K562 (cell line): ENCODE measurements at regions not wholly inside any gene's neighbourhood (a gene's known extent, or its start where the extent isn't known, plus 50 kb on each side); places are given as distances from the start of the nearest gene placed in this dataset.

Experiments
- ATAC-seq: fragments of 200-7000 bp; cut with Tn5 transposase; 3 replicates; pipeline ENCODE4 v1.9.1; 2020; ENCODE audit warnings: moderate library complexity
- BruUV-seq: library from RNA; stranded (reverse); fragments of 400-500 nt; replicated peaks from 2 replicates; lab custom pipeline; 2021; lab: Mats Ljungman, UMichigan
- CTCF ChIA-PET: fragments of 300-600 bp; formaldehyde crosslinking; extraction: SDS; loops from one replicate; lab custom pipeline; 2021; ENCODE audit warnings: low intra/inter-chr PET ratio; lab: Yijun Ruan, JAX
- POLR2A ChIA-PET: fragments of 300-600, 350-650 bp; sonication (Branson Sonifier 250); formaldehyde crosslinking; extraction: SDS; loops from one replicate; lab custom pipeline; 2021; ENCODE audit warnings: antibody characterized with exemption, inconsistent platforms; lab: Yijun Ruan, JAX
- DNase-seq, 4 experiments: peaks; one replicate each; pipeline versions ENCODE4 v3.0.0 to v3.0.0-alpha.2; 2011 to 2018; ENCODE audit warnings: low spot score in 3 of 4, mixed read lengths in 3 of 4; ENCODE audit errors: extremely low read depth in 1 of 4
- FAIRE-seq: peaks from 2 replicates; lab custom pipeline; 2011; peaks lifted over from hg19 to GRCh38; lab: Jason Lieb, UNC
- H2AFZ ChIP-seq: 2 replicates; pipeline ENCODE4 v1.6.0; 2011; ENCODE audit warnings: low read depth, low read length, control low read depth, inconsistent platforms
- H3K27ac ChIP-seq: fragments of 200-600 bp; 3 replicates; pipeline ENCODE4 v1.8.0; 2011; ENCODE audit warnings: low read depth, mild to moderate bottlenecking, control low read depth, inconsistent platforms, low read length, moderate library complexity, mixed read lengths; ENCODE audit errors: extremely low read depth
- H3K27me3 ChIP-seq, 2 experiments: fragments of 300-600 bp in 1 of 2; 2 replicates in 1 of 2; 3 replicates in 1 of 2; pipeline versions ENCODE4 v1.6.0 to v1.8.0; 2011; ENCODE audit warnings: inconsistent platforms in 2 of 2, low read length in 2 of 2, mild to moderate bottlenecking in 1 of 2, mixed read lengths in 1 of 2, moderate library complexity in 1 of 2; ENCODE audit not compliant: control insufficient read depth in 2 of 2, insufficient read depth in 2 of 2
- H3K36me3 ChIP-seq: fragments of 300-600 bp; 3 replicates; pipeline ENCODE4 v1.8.0; 2011; ENCODE audit warnings: mild to moderate bottlenecking, low read length, inconsistent platforms; ENCODE audit not compliant: control insufficient read depth, insufficient read depth
- H3K4me1 ChIP-seq, 2 experiments: fragments of 200-600 bp in 1 of 2; replicated peaks in 1 of 2; 2 replicates in 1 of 2; 3 replicates in 1 of 2; pipeline versions ENCODE4 v1.5.1 to v1.8.0; 2011; ENCODE audit warnings: inconsistent platforms in 2 of 2, low read length in 2 of 2, mild to moderate bottlenecking in 1 of 2, mixed read lengths in 1 of 2, moderate library complexity in 1 of 2; ENCODE audit not compliant: control insufficient read depth in 2 of 2, insufficient read depth in 2 of 2
- H3K4me2 ChIP-seq: 2 replicates; pipeline ENCODE4 v1.6.1; 2011; ENCODE audit warnings: low read length, control low read depth, inconsistent platforms, mixed read lengths; ENCODE audit not compliant: insufficient read depth
- H3K4me3 ChIP-seq: fragments of 200-600 bp; sonication (generic), shearing (Covaris generic); 2 replicates; pipeline ENCODE4 v1.5.1; 2016; ENCODE audit warnings: control low read depth, inconsistent platforms
- H3K79me2 ChIP-seq: fragments of 200-600 bp; 3 replicates; pipeline ENCODE4 v1.8.0; 2011; ENCODE audit warnings: low read length, inconsistent platforms; ENCODE audit not compliant: control insufficient read depth, insufficient read depth
- H3K9ac ChIP-seq, 2 experiments: 2 replicates each; pipeline versions ENCODE4 v1.6.0 to v1.6.1; 2011; ENCODE audit warnings: low read depth in 2 of 2, low read length in 2 of 2, control low read depth in 1 of 2, inconsistent platforms in 1 of 2, mild to moderate bottlenecking in 1 of 2, mixed read lengths in 1 of 2; ENCODE audit not compliant: insufficient read depth in 1 of 2
- H3K9me1 ChIP-seq: one replicate; pipeline ENCODE4 v1.6.0; 2011; ENCODE audit warnings: inconsistent platforms, mild to moderate bottlenecking, low read length, moderate library complexity; ENCODE audit not compliant: control insufficient read depth, insufficient read depth
- H3K9me3 ChIP-seq: replicated peaks from 2 replicates; pipeline ENCODE4 v1.5.1; 2011; ENCODE audit warnings: low read depth, low read length, inconsistent platforms; ENCODE audit not compliant: control insufficient read depth, insufficient read depth
- H4K20me1 ChIP-seq: replicated peaks from 2 replicates; pipeline ENCODE4 v1.6.1; 2011; ENCODE audit warnings: low read length, inconsistent platforms, mixed read lengths; ENCODE audit not compliant: control insufficient read depth, insufficient read depth
- CBX1 ChIP-seq: sonication (generic); IDR thresholded peaks from 2 replicates; pipeline ENCODE4 v1.6.1; 2016; ENCODE audit warnings: antibody characterized with exemption, low read depth, mild to moderate bottlenecking
- MAFG ChIP-seq: fragments of 450-650 bp; conservative IDR thresholded peaks from 2 replicates; pipeline ENCODE4 v1.6.1; 2016; ENCODE audit warnings: missing genetic modification characterization, missing compliant biosample characterization
- SMAD2 ChIP-seq: fragments of 150-350 bp; IDR thresholded peaks from 2 replicates; pipeline ENCODE4 v1.6.1; 2014; ENCODE audit warnings: low read depth, mild to moderate bottlenecking, low read length
- TCF7L2 ChIP-seq: fragments of 150-350 bp; IDR thresholded peaks from 2 replicates; pipeline ENCODE4 v1.6.1; 2016; ENCODE audit warnings: low read depth, mild to moderate bottlenecking, low read length, moderate library complexity
- YY1 ChIP-seq, 3 experiments: IDR thresholded peaks; 2 replicates each; pipeline ENCODE4 v1.6.1; 2011; ENCODE audit warnings: low read length in 2 of 3, mild to moderate bottlenecking in 2 of 3, moderate library complexity in 2 of 3, borderline replicate concordance in 1 of 3, control low read depth in 1 of 3, low read depth in 1 of 3; ENCODE audit not compliant: insufficient read depth in 3 of 3, insufficient replicate concordance in 2 of 3, control insufficient read depth in 1 of 3, insufficient read length in 1 of 3; ENCODE audit errors: extremely low read depth in 1 of 3
- ZNF57 ChIP-seq: fragments of 450-650 bp; formaldehyde crosslinking; IDR thresholded peaks from 2 replicates; pipeline ENCODE4 v1.4.0; 2020; ENCODE audit warnings: mild to moderate bottlenecking, moderate library complexity
- ZNF668 ChIP-seq: fragments of 250-450 bp; sonication (Bioruptor Pico); IDR thresholded peaks from 2 replicates; pipeline ENCODE4 v1.8.0; 2022; ENCODE audit warnings: mild to moderate bottlenecking, inconsistent platforms
- WGBS: fragments of 100-300 bp; shearing (Covaris generic); methylation state at CpG from one replicate; pipeline ENCODE4 v1.1.6; 2016; ENCODE audit warnings: low coverage, mixed read lengths; ENCODE audit not compliant: insufficient coverage; ENCODE audit errors: missing lambda C conversion rate; 5-methylcytosine and 5-hydroxymethylcytosine counted together
- in situ Hi-C: fragments of 300-500 bp; cut with MboI; formaldehyde crosslinking; loops from 4 replicates; pipeline ENCODE4 v1.15.0; 2018; ENCODE audit warnings: inconsistent platforms, mixed read lengths
- intact Hi-C: fragments of 100-400 bp; cut with micrococcal nuclease; formaldehyde crosslinking; loops from 2 replicates; pipeline ENCODE4 v1.14.2; 2022
- TF ChIP-seq, protein P1 (sequence below), 2 experiments: fragments of 450-650 bp in 1 of 2; sonication (generic) in 1 of 2; formaldehyde crosslinking; conservative IDR thresholded peaks; 2 replicates each; pipeline versions ENCODE4 v1.4.0 to v1.8.1; 2020 to 2022; ENCODE audit warnings: mild to moderate bottlenecking in 1 of 2, missing genetic modification reagents in 1 of 2
- TF ChIP-seq, protein P2 (sequence below): sonication (generic); formaldehyde crosslinking; IDR thresholded peaks from 2 replicates; pipeline ENCODE4 v1.8.0; 2022; ENCODE audit warnings: mild to moderate bottlenecking, missing genetic modification reagents
- TF ChIP-seq, protein P3 (sequence below): IDR thresholded peaks from 2 replicates; pipeline ENCODE4 v1.6.1; 2012; ENCODE audit warnings: low read depth, low read length, improper control_type of control experiment, borderline replicate concordance
- TF ChIP-seq, protein P4 (sequence below): fragments of 450-650 bp; IDR thresholded peaks from 2 replicates; pipeline ENCODE4 v1.6.1; 2018; ENCODE audit warnings: mild to moderate bottlenecking, low read depth; ENCODE audit not compliant: partially characterized antibody

DNA sequence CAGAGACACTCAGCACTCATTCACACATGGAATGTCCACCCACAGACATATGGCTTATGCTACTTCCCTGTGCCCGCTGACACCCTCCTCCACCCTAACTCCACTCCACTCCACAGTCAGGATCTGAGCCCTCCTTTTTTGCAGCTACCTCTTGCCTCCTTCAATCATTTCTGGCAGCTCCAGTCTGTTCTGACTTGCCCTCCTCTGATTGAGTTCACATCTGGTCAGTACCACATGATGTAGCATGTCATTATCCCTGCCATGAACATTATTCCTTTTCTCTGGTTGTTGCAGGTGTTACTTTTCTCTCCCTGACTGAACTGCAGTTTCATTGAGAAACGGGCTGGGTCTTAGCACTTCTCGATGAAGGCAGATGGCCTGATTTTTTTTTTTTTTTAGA lies 130.1 kb upstream of the EGR2 start:
- H3K27ac ChIP-seq: no peak overlapping the region
- H3K79me2 ChIP-seq: no peaks in the 10 kb centered on the region
- no peak overlapping the region for H2AFZ ChIP-seq
- ChIA-PET CTCF (no interaction called here), POLR2A (interaction anchor here (0.6 kb wide), 1 partner anchor 117 kb away, joined by 3 read pairs; no protein-coding TSS in a partner anchor)
- intact Hi-C loops (no loop called here), in situ Hi-C loops (no loop called here)
- no peaks in the 10 kb centered on the region for H3K9me1 ChIP-seq
- no peaks in the 10 kb centered on the region for H3K4me1 ChIP-seq
- FAIRE-seq (no peak), DNase-seq (no peak), ATAC-seq (no peak)
- H3K9ac ChIP-seq: no peak overlapping the region
- no peak overlapping the region for H3K4me3 ChIP-seq
- no peak overlapping the region for H3K4me2 ChIP-seq
- H4K20me1 ChIP-seq: no peaks in the 10 kb centered on the region
- no TSS peak for BruUV-seq
- TF ChIP-seq CBX1 (no peak), SMAD2 (no peak), TCF7L2 (no peak), MAFG (tag) (no peak), YY1 (IDR thresholded peaks at IDR 0.05; ENCODE audit: borderline replicate concordance in 1 of 3, control insufficient read depth in 1 of 3, extremely low read depth in 1 of 3, insufficient read depth in 3 of 3, insufficient read length in 1 of 3, insufficient replicate concordance in 2 of 3, low read depth in 1 of 3, low read length in 2 of 3) (no peak), ZNF57 (CRISPR knock-in tag) (no peak), ZNF668 (no peak)
- TF ChIP-seq, protein P1, sequence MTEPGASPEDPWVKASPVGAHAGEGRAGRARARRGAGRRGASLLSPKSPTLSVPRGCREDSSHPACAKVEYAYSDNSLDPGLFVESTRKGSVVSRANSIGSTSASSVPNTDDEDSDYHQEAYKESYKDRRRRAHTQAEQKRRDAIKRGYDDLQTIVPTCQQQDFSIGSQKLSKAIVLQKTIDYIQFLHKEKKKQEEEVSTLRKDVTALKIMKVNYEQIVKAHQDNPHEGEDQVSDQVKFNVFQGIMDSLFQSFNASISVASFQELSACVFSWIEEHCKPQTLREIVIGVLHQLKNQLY (CRISPR knock-in tag; conservative IDR thresholded peaks at IDR 0.05): no peak
- TF ChIP-seq, protein P2, sequence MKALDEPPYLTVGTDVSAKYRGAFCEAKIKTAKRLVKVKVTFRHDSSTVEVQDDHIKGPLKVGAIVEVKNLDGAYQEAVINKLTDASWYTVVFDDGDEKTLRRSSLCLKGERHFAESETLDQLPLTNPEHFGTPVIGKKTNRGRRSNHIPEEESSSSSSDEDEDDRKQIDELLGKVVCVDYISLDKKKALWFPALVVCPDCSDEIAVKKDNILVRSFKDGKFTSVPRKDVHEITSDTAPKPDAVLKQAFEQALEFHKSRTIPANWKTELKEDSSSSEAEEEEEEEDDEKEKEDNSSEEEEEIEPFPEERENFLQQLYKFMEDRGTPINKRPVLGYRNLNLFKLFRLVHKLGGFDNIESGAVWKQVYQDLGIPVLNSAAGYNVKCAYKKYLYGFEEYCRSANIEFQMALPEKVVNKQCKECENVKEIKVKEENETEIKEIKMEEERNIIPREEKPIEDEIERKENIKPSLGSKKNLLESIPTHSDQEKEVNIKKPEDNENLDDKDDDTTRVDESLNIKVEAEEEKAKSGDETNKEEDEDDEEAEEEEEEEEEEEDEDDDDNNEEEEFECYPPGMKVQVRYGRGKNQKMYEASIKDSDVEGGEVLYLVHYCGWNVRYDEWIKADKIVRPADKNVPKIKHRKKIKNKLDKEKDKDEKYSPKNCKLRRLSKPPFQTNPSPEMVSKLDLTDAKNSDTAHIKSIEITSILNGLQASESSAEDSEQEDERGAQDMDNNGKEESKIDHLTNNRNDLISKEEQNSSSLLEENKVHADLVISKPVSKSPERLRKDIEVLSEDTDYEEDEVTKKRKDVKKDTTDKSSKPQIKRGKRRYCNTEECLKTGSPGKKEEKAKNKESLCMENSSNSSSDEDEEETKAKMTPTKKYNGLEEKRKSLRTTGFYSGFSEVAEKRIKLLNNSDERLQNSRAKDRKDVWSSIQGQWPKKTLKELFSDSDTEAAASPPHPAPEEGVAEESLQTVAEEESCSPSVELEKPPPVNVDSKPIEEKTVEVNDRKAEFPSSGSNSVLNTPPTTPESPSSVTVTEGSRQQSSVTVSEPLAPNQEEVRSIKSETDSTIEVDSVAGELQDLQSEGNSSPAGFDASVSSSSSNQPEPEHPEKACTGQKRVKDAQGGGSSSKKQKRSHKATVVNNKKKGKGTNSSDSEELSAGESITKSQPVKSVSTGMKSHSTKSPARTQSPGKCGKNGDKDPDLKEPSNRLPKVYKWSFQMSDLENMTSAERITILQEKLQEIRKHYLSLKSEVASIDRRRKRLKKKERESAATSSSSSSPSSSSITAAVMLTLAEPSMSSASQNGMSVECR (CRISPR knock-in tag): no peak
- TF ChIP-seq, protein P3, sequence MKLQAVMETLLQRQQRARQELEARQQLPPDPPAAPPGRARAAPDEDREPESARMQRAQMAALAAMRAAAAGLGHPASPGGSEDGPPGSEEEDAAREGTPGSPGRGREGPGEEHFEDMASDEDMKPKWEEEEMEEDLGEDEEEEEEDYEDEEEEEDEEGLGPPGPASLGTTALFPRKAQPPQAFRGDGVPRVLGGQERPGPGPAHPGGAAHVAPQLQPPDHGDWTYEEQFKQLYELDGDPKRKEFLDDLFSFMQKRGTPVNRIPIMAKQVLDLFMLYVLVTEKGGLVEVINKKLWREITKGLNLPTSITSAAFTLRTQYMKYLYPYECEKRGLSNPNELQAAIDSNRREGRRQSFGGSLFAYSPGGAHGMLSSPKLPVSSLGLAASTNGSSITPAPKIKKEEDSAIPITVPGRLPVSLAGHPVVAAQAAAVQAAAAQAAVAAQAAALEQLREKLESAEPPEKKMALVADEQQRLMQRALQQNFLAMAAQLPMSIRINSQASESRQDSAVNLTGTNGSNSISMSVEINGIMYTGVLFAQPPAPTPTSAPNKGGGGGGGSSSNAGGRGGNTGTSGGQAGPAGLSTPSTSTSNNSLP: no peak
- TF ChIP-seq, protein P4, sequence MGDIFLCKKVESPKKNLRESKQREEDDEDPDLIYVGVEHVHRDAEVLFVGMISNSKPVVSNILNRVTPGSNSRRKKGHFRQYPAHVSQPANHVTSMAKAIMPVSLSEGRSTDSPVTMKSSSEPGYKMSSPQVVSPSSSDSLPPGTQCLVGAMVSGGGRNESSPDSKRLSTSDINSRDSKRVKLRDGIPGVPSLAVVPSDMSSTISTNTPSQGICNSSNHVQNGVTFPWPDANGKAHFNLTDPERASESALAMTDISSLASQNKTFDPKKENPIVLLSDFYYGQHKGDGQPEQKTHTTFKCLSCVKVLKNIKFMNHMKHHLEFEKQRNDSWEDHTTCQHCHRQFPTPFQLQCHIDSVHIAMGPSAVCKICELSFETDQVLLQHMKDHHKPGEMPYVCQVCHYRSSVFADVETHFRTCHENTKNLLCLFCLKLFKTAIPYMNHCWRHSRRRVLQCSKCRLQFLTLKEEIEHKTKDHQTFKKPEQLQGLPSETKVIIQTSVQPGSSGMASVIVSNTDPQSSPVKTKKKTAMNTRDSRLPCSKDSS: no peak
- H3K36me3 ChIP-seq: no peaks in the 10 kb centered on the region
- H3K27me3 ChIP-seq: peaks cover 7 to 8% of the 10 kb centered on the region in 2 experiments; a peak in 3 of 5 replicates
- H3K9me3 ChIP-seq: no peaks in the 10 kb centered on the region
- 6% methylated on average over 3 of the region's 3 CpGs for WGBS
